ENCODE measurements at regions not wholly inside any gene's neighbourhood (a gene's known extent, or its start where the extent isn't known, plus 50 kb on each side); places are given as distances from the start of the nearest gene placed in this dataset.
"Not testable (repeated sequence)": the region's sequence is repeated elsewhere in the genome, so short reads cannot be mapped to it uniquely, and the experiment has no call there.

DNA sequence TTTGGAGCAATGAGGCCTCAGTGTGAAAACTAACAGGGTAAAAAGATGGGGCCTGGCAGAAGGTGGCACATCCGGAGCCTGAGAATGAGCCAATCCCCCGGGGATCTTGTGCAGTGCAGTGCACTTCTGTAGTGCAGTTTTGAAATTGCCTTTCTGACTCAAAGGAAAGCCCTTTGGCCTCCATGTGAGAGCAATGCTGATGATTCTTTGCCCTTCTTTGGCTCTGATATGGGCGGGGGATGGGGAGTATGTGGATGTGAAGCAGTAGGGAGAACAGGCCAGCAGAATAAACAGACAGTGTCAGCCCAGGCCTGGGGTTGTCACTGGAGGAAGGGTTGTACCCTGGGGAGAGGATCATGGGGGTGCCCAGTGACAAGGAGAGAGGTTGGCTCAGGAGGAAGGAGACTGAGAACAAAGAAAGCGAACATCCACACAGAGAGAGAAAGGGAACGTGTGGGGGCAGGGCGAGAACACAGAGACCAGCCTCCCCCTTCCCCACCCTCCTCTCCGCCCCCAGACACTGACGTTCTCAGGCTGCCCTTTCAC lies 351.2 kb downstream of the CDC5L start:
- DNase-seq (ENCODE audit: extremely low read depth, insufficient read length), result no peak
- H3K27me3 ChIP-seq (replicated peaks; ENCODE audit: control insufficient read depth, insufficient read depth, low read length), result no peaks in the 10 kb centered on the region
- H3K4me3 ChIP-seq (replicated peaks; ENCODE audit: low read depth, low read length), result no peak overlapping the region
- TF ChIP-seq, protein P1, sequence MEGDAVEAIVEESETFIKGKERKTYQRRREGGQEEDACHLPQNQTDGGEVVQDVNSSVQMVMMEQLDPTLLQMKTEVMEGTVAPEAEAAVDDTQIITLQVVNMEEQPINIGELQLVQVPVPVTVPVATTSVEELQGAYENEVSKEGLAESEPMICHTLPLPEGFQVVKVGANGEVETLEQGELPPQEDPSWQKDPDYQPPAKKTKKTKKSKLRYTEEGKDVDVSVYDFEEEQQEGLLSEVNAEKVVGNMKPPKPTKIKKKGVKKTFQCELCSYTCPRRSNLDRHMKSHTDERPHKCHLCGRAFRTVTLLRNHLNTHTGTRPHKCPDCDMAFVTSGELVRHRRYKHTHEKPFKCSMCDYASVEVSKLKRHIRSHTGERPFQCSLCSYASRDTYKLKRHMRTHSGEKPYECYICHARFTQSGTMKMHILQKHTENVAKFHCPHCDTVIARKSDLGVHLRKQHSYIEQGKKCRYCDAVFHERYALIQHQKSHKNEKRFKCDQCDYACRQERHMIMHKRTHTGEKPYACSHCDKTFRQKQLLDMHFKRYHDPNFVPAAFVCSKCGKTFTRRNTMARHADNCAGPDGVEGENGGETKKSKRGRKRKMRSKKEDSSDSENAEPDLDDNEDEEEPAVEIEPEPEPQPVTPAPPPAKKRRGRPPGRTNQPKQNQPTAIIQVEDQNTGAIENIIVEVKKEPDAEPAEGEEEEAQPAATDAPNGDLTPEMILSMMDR (IDR thresholded peaks at IDR 0.05; ENCODE audit: insufficient read depth, low read length, poor library complexity, severe bottlenecking), result no peak
- no peaks in the 10 kb centered on the region for H3K36me3 ChIP-seq (ENCODE audit: control insufficient read depth, insufficient read depth, low read length)

DNA sequence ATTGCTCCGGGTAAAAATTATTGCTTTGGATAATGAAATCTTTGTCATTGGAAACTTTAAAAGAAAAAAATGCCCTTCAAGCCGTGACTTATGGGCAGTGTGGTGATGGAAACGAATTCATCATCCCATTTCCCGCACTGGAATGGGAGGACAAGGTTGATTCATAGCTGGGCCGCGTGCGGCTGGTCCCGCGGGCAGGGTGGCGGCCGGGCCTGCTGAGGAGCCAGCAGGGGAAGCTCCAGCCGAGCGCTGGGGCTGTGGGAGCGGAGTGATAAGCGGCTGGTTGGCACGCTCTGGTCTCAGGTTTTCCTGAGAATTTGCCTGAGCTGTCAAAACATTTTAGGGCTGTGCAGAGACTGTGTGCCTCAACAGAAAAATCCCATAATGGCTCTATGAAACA lies 351.7 kb downstream of the CDC5L start:
- no peak overlapping the region for H3K4me3 ChIP-seq (replicated peaks; ENCODE audit: low read depth, low read length)
- no peaks in the 10 kb centered on the region for H3K27me3 ChIP-seq (replicated peaks; ENCODE audit: control insufficient read depth, insufficient read depth, low read length)
- TF ChIP-seq, protein P1 (IDR thresholded peaks at IDR 0.05; ENCODE audit: insufficient read depth, low read length, poor library complexity, severe bottlenecking), result no peak
- DNase-seq (ENCODE audit: extremely low read depth, insufficient read length), result no peak
- H3K36me3 ChIP-seq (ENCODE audit: control insufficient read depth, insufficient read depth, low read length), result no peaks in the 10 kb centered on the region

DNA sequence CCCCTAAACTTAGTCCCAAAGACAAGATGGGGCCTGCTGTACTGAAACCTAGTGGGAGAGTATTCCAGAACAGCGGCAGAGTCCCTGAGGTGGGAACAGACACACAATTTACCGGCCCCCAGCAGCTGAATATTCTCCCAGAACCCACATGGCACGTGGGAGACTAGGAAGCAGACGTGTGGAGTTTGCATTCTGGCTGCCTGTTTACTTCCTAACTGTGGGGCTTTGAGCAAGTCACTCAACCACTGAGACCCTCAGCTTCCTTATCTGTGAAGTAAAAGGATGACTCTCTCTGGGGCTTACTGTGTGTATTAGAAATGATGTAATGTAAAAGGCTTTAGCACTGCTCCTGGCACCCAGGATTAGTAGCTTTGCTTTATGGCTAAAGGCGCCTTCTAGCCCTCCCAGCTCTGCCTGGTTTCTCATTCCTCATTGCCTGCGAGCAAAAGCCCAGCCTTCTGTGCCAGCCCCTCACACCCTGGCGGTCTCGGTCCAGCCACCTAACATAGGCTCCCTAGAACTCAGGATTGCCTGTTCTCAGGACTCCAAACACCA lies 353.1 kb downstream of the CDC5L start:
- TF ChIP-seq, protein P1 (IDR thresholded peaks at IDR 0.05; ENCODE audit: insufficient read depth, low read length, poor library complexity, severe bottlenecking), result no peak
- H3K4me3 ChIP-seq (replicated peaks; ENCODE audit: low read depth, low read length), result no peak overlapping the region
- H3K36me3 ChIP-seq (ENCODE audit: control insufficient read depth, insufficient read depth, low read length), result no peaks in the 10 kb centered on the region
- H3K27me3 ChIP-seq (replicated peaks; ENCODE audit: control insufficient read depth, insufficient read depth, low read length), result no peaks in the 10 kb centered on the region
- no peak for DNase-seq (ENCODE audit: extremely low read depth, insufficient read length)

DNA sequence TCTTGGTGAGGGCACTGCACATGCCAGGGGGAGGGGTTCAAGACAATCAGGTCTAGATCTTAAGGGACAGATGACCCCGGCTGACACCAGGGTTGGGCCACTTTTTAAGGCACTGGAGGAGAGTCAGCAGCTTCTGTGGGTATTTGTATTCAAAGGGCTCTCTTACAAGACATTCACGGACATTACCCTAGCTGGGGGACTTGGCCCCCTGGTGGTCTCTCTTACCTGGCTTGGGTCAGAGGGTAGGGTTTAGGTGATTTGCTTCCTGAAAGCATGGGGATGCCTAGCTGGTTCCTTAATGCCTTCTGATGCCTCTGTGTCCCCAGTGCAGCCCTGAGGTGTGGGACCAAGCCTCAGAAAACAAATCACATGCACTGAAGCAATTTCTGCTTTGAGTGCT lies 354.7 kb downstream of the CDC5L start:
- H3K27me3 ChIP-seq (replicated peaks; ENCODE audit: control insufficient read depth, insufficient read depth, low read length), result no peaks in the 10 kb centered on the region
- H3K36me3 ChIP-seq (ENCODE audit: control insufficient read depth, insufficient read depth, low read length), result no peaks in the 10 kb centered on the region
- no peak for DNase-seq (ENCODE audit: extremely low read depth, insufficient read length)
- H3K4me3 ChIP-seq (replicated peaks; ENCODE audit: low read depth, low read length), result no peak overlapping the region
- TF ChIP-seq, protein P1 (IDR thresholded peaks at IDR 0.05; ENCODE audit: insufficient read depth, low read length, poor library complexity, severe bottlenecking), result no peak

DNA sequence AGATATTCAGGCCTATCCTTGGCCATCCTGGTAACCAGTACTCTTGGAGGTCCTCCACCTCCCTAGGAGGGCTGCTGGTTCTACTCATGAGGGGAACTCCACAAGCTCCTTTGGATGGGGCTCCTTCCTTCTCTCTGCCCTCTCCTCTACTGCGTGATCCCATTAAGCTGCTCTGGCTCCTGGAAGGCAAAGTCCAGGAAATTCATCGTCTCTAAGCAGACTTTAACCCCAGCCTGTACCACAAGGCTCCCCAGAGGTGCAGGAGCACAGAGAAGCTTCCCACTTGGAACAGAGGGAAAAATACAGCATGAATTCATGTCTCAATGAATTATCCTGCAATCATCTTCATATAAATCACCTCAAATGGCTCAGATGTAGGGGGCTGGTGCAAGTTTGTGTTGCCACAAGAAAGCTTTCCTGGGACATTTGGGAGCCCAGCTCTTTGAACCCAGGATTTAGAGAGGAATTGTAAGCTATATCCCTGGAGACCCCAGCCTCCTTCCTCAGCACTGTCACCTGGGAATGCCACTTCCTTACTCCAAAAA lies 355.4 kb downstream of the CDC5L start:
- H3K27me3 ChIP-seq (replicated peaks; ENCODE audit: control insufficient read depth, insufficient read depth, low read length), result no peaks in the 10 kb centered on the region
- H3K36me3 ChIP-seq (ENCODE audit: control insufficient read depth, insufficient read depth, low read length), result no peaks in the 10 kb centered on the region
- TF ChIP-seq, protein P1 (IDR thresholded peaks at IDR 0.05; ENCODE audit: insufficient read depth, low read length, poor library complexity, severe bottlenecking), result no peak
- no peak for DNase-seq (ENCODE audit: extremely low read depth, insufficient read length)
- H3K4me3 ChIP-seq (replicated peaks; ENCODE audit: low read depth, low read length), result no peak overlapping the region

DNA sequence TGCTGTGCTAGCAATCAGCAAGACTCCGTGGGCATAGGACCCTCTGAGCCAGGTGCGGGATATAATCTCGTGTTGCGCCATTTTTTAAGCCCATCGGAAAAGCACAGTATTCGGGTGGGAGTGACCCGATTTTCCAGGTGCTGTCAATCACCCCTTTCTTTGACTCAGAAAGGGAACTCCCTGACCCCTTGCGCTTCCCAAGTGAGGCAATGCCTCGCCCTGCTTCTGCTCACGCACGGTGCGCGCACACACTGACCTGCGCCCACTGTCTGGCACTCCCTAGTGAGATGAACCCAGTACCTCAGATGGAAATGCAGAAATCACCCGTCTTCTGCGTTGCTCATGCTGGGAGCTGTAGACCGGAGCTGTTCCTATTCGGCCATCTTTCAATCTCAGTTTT lies 372.6 kb downstream of the CDC5L start:
- H3K27me3 ChIP-seq (replicated peaks; ENCODE audit: control insufficient read depth, insufficient read depth, low read length); H3K36me3 ChIP-seq (ENCODE audit: control insufficient read depth, insufficient read depth, low read length); H3K4me3 ChIP-seq (replicated peaks; ENCODE audit: low read depth, low read length); DNase-seq (ENCODE audit: extremely low read depth, insufficient read length): not testable (repeated sequence)
